Inflammatory macrophage treated with lipopolysaccharide for 4 hours (primary cell): ENCODE measurements at regions not wholly inside any gene's neighbourhood (a gene's known extent, or its start where the extent isn't known, plus 50 kb on each side); places are given as distances from the start of the nearest gene placed in this dataset.

ENCODE experiments used
- DNase-seq: peaks from one replicate; pipeline ENCODE4 v3.0.0-alpha.2; 2020

DNA sequence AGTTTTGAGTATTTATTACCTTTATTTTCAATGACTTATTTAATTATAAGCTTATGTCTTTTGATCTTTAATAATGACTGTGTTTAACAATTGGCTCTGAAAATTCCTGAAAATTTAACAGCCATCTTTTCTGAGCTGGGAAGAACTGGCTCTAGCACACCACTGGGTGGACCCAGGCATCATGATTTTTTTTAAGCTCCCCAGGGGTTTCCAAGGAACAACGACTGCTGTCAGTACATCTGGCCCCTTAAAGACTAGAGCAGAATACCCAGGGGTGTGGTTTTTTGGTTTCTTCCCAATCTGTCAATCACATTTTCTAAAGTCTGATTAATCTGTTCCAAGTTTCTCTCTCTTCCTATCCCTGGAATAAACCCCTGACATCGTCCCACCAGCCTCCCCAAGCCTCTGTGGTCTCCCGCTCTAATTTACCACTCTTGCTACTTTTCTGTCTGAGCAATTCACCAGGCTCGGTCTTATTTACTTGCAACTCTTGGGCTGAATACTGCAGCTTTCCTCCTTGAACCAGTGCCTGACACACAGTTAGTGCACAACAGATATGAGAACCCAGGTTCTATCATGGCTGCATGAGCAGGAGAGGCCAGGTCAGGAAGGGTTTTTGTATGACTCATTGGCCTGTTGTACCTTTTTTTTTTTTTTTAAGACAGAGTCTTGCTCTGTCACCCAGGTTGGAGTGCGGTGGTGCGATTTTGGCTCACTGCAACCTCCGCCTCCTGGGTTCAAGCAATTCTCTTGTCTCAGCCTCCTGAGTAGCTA, 321.9 kb downstream of the ZSWIM6 start:
- no peak for DNase-seq

DNA sequence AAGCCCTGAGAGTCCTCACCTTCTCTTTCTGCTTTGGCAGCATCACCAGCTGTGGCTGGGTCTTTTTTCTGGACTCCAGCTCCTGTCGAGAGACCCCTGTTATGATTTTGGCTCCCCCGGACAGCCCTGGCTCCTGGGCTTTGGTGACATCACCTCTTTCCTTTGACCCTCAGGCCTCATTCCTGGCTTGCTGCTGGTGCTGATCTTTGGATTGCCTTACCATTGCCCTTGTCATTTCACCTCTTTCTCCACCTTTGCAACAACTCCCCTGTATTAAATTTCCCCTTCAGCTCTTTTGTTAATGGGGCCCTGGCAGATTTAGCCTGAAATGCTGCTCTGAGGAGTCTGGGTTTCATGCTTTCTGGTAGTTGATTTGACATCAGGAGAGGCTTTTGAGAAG, 322.8 kb downstream of the ZSWIM6 start:
- no peak for DNase-seq

DNA sequence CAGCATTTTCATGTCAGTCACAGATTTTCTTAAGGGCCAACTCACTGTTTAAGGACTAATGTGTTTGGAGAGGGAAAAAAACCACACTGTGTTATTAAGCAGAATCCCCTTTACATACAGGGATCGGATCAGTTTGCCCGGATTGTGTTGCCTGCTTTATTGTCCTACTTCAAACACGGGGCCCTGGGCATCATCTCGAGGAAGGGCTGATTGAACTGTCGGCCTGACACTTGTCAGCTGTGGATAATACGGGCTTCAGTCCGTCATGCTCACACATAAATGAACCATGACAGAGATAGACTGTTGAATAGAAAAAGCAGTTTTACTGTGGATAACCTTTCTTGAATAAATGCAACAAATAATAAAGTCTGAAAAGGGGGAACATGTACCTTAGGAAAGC, 325.0 kb downstream of the ZSWIM6 start:
- DNase-seq: no peak

DNA sequence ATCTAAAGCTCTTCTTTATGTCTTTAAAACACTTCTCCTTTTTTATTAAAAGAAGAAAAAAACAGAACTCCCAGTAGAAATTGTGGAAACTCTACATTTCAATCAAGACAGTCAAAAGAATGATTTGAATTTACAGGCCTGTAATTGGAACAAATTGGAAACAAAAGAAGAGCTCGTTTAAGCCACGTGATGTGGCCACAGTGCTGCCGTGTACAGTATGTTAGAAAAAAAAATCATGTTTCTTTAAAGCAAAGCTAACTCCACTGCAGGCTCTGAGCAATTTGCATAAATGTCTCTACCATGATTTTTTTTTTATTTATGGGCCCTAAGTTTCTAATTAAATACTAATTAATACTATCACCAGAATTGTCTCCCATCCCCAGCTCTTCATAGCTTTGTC, 325.6 kb downstream of the ZSWIM6 start:
- DNase-seq: no peak

DNA sequence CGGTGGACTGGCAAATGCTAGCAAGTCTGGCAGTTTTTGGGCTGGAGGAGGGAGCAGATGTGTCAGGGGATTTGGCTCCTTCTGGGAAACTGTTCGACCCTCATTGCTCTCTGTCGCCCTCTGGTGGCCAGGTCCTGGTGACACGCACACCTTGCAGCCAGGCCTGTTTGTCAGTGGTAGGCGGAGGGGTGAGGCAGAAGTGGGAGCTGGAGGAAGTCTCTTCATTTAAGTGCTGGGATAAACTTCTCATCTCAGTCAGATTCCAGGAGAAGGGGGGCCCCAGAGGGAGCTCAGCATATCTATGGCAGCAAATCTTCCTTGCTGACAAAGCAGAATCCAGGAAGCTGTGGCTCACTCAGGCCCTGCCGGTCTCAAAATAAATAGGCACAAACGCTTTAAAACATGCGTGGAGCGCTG, 326.5 kb downstream of the ZSWIM6 start:
- DNase-seq: peak; percentile 47

DNA sequence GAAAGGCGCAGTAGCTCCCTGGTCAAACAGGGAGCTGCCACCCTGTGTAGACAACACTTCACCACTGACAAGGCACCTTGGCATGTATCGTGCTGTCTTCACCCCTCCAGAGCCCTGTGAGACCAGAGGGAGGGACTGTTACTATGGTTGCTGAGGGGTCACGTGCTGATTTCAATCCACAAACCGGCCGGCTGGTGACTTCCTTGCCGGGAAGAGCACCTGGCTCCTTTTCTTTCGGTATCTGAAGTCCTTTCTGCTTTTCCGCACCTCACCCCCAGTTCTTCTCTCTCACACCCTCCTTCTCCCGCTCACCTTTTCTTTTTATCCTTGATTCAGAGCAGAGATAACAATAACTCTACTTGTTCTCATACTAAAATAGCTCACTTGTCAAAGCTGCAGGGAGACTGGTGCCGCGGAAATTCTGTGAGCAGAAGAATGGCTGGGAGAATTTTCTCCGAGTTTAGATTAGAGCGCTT, 327.2 kb downstream of the ZSWIM6 start:
- no peak for DNase-seq

DNA sequence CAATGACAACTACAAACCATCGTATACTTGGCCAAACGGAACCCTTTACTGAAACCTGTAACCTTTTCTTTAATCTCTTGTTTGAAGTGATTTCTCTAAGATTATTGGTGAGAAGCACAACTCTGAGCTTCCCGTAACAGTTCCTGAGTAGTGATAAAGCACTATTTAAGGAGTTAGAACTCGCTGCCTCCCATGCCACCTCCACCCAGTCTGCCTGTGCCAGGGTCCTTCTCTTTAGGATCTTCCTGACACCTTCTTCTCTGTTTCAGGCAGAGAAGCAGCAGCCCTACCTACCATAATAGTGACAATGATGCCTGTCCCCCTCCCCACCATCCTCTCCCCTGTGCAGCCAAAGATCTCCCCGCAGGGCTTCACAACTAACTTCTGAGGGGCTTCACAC, 330.6 kb downstream of the ZSWIM6 start:
- no peak for DNase-seq

DNA sequence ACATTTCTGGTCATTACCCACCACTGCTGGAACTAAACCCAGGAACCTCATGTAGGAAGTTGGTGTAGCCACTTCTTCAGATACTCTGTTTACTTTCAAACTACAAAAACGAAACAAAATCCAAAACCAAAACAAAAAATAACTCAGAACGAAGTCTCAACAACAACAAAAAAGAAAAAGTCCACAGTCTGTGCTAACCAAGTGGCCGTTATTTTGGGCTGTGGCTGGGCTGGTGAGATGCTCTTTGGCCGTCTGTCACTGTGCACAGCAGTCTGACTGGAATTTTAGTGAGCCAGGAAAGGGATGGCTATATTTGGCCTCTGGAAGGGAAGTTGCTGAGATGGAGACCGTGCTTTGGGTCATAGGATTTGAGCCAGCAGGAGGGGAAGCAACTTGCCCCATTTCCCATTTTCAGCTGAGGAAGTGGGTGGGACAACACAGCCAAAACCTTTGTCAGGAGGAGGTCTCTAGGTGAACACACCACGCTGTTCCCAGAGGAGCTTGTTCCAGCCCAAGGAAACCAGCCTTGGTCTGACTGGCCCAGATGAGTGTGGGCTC, 334.1 kb downstream of the ZSWIM6 start:
- peak; percentile 67 for DNase-seq

DNA sequence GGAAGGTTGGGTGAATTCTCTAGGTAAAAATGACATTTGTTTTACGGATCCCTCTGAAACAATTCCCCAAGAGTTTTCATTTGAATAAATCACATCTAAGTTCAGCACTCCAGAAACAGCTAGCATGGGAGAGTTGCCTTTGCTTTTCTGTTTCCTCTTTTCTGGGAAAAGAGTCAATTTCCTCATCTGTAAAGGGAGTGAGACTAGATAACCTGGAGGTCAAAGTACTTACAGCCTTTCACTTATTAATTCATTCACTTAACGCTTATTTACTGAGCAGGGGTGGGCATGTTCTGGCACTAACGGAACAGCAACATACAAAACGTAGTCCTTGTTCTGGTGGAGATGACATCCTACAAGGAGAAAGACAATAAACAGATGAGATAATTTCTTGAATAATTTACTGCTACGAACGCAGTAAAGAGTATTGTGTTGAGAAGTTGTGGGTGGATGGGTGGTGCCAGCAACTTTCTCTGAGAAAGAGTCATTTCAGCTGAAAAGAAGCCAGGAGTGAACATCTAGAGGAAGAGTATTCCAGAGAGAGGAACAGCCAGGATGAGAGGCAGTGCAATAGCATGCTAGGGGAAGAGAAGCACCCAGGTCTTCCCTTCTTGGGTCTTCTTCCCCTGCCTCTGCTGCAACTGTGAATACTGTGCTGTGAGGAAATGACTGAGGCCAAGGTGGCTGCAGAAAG, 335.6 kb downstream of the ZSWIM6 start:
- DNase-seq: peak; percentile 43

DNA sequence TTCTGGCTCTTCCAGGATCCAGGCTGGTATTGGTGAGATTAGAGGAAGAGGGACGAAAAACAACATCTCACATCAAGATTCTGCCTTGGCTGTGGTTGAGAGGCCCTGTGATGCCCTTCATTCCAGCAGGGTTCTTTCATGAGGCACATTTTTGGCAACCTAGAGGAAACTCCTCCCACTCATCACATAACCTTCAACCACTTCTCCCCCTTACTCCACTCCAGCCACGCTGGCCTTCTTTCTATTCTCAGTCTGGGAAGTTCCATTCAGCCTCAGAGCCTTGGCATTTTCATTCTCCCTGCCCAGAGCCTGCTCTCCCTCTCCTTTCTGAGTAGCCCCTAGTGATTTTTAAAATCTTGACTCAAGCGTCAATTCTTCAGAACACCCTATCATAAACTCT, 337.5 kb downstream of the ZSWIM6 start:
- peak; percentile 33 for DNase-seq

DNA sequence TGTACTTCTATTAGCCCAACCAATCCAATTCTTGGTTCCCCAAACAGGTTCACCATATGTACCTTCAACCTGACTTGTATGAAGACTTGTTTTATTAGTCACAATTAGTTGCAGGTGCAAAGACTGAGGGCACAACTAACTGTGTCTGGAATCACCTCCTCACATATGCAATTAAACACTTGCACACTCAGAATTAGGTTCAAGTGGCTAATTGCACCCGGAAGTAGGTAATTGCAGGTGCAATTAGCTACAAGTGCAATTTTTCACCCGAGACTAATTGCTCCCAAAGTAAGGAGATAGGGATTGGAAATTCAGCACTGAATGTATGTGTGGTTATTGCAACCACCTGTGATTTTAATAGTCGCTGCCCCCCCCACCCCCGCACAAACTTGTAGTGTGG, 338.9 kb downstream of the ZSWIM6 start:
- DNase-seq: no peak

DNA sequence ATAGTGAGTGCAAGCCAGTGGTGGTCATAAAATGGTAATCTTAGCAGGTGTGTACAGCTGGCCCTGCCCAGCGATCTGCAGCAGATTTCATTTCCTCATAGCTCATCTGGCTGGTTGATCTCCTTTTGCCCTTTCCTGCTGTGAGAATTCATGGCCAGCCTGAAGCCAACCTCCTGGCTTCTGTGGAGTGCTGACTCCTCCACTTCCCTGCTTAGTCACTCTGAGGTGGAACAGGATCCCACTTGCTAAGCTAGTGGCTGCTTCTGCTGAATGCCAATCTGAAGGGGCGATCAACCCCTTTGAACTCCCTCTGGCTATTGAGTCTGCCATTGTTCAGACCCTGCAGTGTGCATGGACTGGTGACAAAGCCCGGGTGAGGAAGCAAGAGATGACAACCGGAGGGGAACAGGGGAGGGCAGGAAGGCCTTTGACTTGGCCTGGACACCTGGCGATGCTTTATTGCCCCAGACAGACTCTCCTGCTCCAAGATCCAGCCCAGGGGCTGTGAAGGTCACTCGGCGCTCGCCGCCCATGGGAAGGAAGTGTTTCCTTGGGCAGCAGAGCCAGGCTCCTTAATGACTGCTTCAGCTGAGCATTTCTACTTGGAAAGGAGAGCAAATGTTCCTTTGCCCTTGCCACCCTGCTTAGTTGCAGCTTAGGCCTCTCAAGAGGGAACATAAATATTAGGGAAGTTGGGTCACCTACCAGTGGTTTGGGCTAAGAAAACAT, 341.1 kb downstream of the ZSWIM6 start:
- no peak for DNase-seq

DNA sequence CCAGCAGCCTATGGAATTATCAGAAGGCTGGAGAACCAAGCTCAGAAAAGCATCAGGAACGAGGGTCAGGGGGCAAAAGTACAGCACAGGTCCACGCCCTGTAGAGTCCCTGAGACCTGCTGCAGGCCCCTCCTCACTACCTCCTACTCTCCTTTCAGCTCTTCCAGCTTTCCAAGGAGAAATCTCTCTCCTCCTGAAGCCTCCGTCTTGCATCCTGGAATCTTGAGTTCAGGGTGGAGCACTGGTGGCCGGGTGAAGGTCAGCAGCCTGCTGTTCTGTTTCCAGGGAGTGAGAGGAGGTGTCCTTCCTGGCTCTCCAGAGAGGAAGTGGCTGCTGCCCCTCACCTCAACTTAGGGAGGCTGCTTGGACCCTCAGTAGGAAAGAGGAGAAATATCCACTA, 342.3 kb downstream of the ZSWIM6 start:
- no peak for DNase-seq

DNA sequence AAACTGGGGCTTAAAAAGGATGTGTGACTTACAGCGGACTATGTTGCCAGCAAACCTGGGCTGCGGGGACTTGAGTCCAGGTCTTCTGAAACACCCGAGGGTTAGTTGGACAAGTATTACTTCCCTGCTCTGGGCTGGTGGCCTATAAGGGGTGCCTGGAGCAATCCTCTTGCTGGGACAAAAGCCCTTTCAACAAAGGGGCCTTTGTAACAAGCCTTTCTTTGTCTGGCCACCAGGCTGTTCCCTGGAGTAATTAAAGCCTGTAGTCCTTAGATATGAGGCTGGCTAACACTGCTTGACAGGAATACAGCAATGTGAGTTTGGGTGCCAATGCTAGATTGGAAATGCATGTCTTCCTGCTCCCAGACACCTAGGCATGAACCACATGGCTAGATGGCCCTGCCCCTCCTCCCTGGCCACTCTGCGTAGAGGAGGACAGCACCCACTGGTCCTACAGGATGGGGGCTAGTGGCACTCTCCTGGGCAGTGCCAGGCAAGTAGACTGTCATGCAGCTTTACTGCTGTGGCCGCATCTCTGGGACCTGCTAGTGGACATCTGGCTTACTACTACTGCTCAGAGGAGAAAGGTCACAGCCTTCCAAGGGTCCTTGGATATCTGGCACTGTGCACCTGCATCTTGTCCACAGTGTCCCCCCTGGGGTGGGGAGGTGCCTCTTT, 343.1 kb downstream of the ZSWIM6 start:
- no peak for DNase-seq

DNA sequence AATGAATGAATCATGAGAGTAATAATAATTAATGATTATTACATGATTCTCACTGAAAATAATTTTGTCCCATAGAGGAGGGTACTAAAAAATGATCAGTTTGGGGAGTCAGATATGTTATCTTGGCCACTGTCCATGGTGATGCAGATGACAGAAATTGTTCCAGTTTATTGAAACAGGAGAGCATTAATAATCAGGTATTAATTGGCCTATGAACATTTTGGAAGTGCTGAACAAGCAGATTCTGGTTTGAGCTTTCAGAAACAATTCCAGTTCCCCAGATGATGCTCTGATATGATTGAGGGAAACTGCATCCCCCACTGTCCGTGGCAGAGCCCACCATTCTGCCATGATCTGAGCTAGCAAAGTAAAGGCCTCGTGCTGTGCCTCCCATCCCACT, 345.2 kb downstream of the ZSWIM6 start:
- DNase-seq: no peak

DNA sequence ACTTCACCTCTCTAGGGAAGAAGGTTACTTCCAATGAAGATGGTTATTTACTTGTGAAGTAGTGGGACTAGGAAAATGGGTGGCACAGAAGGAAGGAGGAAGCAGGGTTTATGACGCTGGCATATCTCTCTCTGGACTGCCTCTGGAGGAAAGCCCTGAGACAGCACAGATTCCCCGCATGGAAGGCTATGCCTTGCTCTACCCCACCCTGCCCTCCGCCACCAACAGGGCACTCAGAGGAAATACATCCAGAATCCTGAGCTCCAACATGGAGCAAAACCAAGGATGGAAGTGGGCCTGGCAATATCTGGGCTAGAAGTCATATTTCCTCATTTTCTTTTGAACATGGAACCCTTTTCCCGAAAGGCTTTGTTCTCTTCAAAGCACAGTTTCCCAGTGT, 346.9 kb downstream of the ZSWIM6 start:
- DNase-seq: no peak

DNA sequence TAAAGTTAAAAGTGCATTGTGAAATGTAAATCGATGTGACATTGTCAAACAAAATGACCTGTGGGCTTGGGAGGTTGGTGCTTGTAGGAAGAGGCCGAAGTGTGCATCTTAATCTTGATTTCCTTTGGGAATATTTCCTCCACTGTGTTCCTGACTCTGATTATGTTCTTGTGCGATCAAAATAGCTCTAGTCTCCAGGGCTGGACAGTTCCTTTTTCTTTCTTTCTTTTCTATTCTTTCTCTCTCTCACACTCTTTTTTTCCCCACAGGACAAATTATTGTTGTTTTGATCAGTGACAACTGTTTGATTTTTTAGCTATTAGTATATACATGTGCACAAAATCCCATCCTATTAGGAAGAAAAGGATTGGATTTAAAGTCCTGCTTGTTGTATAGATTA, 347.5 kb downstream of the ZSWIM6 start:
- DNase-seq: no peak

DNA sequence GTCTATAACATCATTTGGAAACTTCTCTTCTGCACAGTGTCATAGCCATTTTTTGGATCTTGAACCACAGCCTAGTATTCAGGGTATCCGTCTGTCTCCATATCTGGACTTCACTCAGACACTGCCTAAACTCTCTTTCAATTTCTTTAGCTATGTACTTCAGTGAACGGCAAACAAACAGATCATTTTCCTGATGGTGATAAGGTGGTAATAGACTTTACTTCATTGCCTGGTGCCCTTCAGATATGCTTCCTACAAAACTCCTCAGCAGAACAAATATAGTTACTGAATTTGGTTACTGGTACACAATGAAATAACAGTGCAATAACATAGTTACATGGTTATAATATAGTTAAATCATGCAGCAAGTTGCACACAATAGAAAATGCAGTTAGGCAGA, 348.2 kb downstream of the ZSWIM6 start:
- no peak for DNase-seq

DNA sequence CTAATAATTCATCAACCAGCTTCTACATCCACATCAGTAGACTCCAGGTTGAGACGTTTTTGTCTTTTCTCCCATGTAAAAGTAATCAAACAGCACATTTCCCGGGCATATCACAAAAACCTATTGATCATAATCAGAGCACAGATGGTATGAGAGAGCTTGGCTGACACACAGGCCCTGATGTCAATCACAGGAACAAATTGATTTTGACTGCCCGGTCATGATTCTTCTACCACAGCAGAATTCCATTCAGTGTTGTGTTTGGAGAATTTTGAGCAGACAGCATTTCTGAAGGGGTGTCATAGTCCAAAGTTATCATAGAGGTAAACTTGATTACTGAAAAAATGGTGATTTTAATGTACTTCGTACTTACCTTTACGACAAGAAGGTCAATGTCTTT, 351.1 kb downstream of the ZSWIM6 start:
- DNase-seq: no peak

DNA sequence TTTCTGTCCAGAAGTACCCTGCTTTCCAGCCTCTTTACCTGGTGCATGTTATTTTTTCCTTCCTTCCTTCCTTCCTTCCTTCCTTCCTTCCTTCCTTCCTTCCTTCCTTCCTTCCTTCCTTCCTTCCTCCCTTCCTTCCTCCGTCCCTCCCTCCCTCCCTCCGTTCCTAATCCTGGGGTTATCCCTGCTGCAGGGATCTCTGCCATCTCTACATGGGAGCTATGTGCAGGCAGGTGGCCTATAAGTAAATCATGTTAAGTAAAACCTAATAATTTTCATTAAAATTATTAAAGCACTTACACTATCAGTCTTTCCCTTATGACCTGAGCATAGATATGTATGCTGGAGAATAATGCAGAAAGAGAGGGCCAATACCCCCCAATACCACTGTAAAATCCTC, 351.9 kb downstream of the ZSWIM6 start:
- no peak for DNase-seq

DNA sequence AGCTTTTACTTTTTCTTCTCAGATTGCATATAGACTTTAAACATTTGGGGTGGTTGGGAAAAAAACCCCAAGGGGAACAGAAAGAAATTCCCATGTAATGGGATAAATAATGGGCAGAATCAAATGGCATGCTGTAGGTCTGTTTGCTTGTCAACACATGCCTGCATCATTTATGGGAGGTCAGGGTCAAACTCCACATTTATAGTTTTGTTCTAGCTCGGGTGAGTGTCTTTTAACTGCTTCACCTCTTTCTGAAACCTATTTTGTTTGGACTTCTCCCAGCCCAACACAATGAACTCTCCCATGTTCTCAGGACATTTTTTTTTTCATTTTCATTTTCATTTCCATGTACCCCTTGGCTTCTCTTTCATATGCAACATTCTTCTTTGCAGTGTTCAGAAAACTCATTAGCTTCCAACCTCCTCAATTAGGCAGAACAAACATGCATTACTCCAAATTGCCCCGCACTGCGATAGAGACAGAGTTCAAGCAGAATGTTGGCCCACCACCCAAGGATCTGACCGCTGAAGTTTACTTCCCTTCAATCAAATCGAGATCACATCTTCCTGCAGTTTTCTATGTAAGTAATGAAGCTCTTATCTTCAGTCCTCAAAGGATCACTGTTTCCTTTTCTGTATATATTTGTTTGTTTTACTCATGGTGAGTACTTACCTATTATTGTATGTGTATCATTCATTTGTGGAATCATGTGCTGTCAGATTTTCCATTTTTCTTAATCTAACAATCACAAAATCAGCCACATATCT, 354.6 kb downstream of the ZSWIM6 start:
- DNase-seq: no peak

DNA sequence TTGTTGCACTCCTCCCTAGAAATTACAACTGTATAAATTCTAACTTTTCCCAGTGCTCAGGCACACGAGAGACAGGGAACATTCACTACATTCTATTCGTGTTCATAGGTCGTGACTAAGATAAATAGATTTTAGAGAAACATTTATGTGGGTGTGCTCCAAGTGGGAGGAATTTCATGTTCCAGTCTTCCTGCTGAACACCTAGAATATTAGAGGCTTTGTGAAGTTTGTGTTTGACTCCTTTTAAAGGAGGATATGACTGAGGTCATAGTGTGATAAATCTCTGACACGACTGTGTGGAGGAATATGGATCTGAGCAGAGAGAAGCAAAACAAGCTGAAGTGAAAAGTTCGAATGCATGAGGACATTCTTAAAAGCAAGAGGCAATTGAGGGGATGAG, 355.3 kb downstream of the ZSWIM6 start:
- no peak for DNase-seq
